Right lobe of liver (tissue), 4 donors: ENCODE measurements at regions not wholly inside any gene's neighbourhood (a gene's known extent, or its start where the extent isn't known, plus 50 kb on each side); places are given as distances from the start of the nearest gene placed in this dataset.

Source experiments
- POLR2A ChIP-seq: fragments of 450-650 bp; IDR thresholded peaks from one replicate; pipeline ENCODE4 v1.6.1; 2017; ENCODE audit warnings: antibody characterized with exemption, mild to moderate bottlenecking
- TF ChIP-seq, protein P1 (sequence below), 4 donors: fragments of 200-600 bp in 3 of 4; fragments of 450-650 bp in 1 of 4; IDR thresholded peaks; one replicate each; pipeline versions ENCODE4 v1.5.1 to v1.8.0; 2016 to 2022; ENCODE audit warnings: antibody characterized with exemption in 4 of 4, mild to moderate bottlenecking in 2 of 4
- donor health status: DM: no; HTN: no; CAD: no.
- donor health status: DM: no; HTN: no; CAD: no.
- donor health status: DM: no; HTN: yes; CAD: no.

DNA sequence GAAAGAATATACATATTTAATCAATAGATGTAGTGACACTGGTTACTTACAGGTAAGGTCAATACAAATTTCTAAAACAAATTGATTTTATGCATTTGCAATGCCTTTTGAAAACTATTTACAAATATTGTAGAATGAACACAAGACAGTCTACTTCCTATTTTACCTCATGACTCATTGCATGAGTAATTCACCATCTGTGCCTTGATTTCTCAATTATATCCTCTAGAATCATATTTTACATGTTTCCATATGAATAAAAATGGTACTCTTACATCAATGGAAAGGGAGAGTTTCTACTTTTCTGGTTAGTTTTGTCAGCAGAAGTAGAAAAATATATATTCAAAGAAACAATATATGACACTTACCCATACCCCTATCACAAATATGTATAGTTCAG lies 203.8 kb upstream of the CDH7 start:
- TF ChIP-seq, protein P1, sequence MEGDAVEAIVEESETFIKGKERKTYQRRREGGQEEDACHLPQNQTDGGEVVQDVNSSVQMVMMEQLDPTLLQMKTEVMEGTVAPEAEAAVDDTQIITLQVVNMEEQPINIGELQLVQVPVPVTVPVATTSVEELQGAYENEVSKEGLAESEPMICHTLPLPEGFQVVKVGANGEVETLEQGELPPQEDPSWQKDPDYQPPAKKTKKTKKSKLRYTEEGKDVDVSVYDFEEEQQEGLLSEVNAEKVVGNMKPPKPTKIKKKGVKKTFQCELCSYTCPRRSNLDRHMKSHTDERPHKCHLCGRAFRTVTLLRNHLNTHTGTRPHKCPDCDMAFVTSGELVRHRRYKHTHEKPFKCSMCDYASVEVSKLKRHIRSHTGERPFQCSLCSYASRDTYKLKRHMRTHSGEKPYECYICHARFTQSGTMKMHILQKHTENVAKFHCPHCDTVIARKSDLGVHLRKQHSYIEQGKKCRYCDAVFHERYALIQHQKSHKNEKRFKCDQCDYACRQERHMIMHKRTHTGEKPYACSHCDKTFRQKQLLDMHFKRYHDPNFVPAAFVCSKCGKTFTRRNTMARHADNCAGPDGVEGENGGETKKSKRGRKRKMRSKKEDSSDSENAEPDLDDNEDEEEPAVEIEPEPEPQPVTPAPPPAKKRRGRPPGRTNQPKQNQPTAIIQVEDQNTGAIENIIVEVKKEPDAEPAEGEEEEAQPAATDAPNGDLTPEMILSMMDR (IDR thresholded peaks at IDR 0.05), result no peak
- TF ChIP-seq POLR2A, result no peak
